Naive thymus-derived CD8-positive, alpha-beta T cell (primary cell): ENCODE measurements at regions not wholly inside any gene's neighbourhood (a gene's known extent, or its start where the extent isn't known, plus 50 kb on each side); places are given as distances from the start of the nearest gene placed in this dataset.

Experiments
- ATAC-seq, 2 donors: fragments of 150-1000 bp; cut with Tn5 transposase in 1 of 2; sonication (Bioruptor Pico), chemical (Tn5 transposase) in 1 of 2; 1 replicate in 1 of 2; 2 replicates in 1 of 2; pipeline ENCODE4 v1.10.0; 2021; ENCODE audit warnings: mild to moderate bottlenecking in 2 of 2, moderate library complexity in 2 of 2
- POLR2A ChIA-PET: fragments of 350-600 bp; sonication (Branson Sonifier 250); formaldehyde crosslinking; loops from one replicate; lab custom pipeline; 2021; ENCODE audit warnings: antibody characterized with exemption; lab: Charles Lee
- DNase-seq, 10 donors: peaks; one replicate each; pipeline versions ENCODE4 v3.0.0 to v3.0.0-alpha.2; 2020 to 2022
- H3K27ac Mint-ChIP-seq, 10 donors: one replicate each; pipeline ENCODE4 v1.8.0; 2020 to 2022; ENCODE audit warnings: mild to moderate bottlenecking in 10 of 10, mixed read lengths in 10 of 10, moderate library complexity in 4 of 10, inconsistent platforms in 1 of 10
- H3K27me3 Mint-ChIP-seq, 5 donors: one replicate each; pipeline ENCODE4 v1.8.0; 2021 to 2022; ENCODE audit warnings: mixed read lengths in 5 of 5
- H3K36me3 Mint-ChIP-seq, 3 donors: one replicate each; pipeline ENCODE4 v1.8.0; 2020 to 2022; ENCODE audit warnings: mixed read lengths in 3 of 3, mild to moderate bottlenecking in 2 of 3, inconsistent platforms in 1 of 3
- H3K4me1 Mint-ChIP-seq, 4 donors: one replicate each; pipeline ENCODE4 v1.8.0; 2021 to 2022; ENCODE audit warnings: mixed read lengths in 4 of 4
- H3K4me3 Mint-ChIP-seq, 10 donors: one replicate each; pipeline ENCODE4 v1.8.0; 2020 to 2022; ENCODE audit warnings: mild to moderate bottlenecking in 10 of 10, mixed read lengths in 10 of 10, moderate library complexity in 6 of 10, inconsistent platforms in 1 of 10
- H3K9me3 Mint-ChIP-seq, 9 donors: one replicate each; pipeline ENCODE4 v1.8.0; 2020 to 2022; ENCODE audit warnings: mixed read lengths in 9 of 9, mild to moderate bottlenecking in 3 of 9, inconsistent platforms in 1 of 9, moderate library complexity in 1 of 9

DNA sequence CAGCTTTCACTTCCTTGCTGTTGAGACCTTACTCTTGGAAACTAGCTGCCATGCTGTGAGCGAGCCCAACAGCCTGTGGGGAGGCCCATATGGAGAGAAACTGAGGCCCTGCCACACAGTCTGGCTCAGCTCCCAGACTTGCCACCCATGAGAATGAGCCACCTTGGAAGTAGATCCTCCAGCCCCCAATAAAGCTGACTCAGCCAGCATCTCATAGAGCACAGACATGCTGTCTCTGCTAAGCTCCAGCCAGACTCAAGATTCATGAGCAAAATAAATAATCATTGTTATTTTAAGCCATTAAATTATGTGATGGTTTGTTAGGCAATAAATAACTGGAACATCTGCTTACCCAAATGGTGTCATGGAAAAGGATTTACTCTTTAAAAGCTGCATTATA is 53.6 kb upstream of the DDX18 start:
- H3K4me3 Mint-ChIP-seq: no peak overlapping the region
- H3K36me3 Mint-ChIP-seq: no peaks in the 10 kb centered on the region
- no peak overlapping the region for H3K27ac Mint-ChIP-seq
- ATAC-seq (no peak), DNase-seq (no peak)
- H3K27me3 Mint-ChIP-seq: peaks cover 0 to 12% (median 0%) of the 10 kb centered on the region in 5 donors
- POLR2A ChIA-PET: no interaction called here
- H3K9me3 Mint-ChIP-seq: peaks cover 0 to 14% (median 3%) of the 10 kb centered on the region in 9 donors
- H3K4me1 Mint-ChIP-seq: peaks cover 0 to 2% (median 0%) of the 10 kb centered on the region in 4 donors

DNA sequence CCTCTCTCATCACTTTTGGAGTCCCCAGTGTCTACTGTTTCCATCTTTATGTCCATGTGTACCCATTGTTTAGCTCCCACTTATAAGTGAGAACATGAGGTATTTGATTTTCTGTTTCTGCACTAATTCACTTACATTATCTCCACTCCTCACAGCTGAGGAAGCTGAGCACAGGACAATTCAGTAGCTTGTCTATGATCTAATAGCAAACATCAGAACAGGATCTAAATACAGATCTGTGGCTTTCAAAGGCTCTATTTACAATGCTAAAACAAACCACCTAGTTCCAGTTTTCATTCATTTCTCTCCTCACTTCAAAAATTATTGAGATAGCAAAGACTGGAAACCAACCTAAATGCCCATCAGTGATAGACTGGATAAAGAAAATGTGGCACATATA is 52.0 kb upstream of the DDX18 start:
- no peak overlapping the region for H3K4me3 Mint-ChIP-seq
- H3K27ac Mint-ChIP-seq: no peak overlapping the region
- no peak for ATAC-seq
- H3K36me3 Mint-ChIP-seq: no peaks in the 10 kb centered on the region
- peaks cover 0 to 14% (median 5%) of the 10 kb centered on the region in 9 donors for H3K9me3 Mint-ChIP-seq
- DNase-seq: no peak
- H3K27me3 Mint-ChIP-seq: peaks cover 0 to 12% (median 0%) of the 10 kb centered on the region in 5 donors
- POLR2A ChIA-PET: no interaction called here
- H3K4me1 Mint-ChIP-seq: peaks cover 0 to 2% (median 0%) of the 10 kb centered on the region in 4 donors

DNA sequence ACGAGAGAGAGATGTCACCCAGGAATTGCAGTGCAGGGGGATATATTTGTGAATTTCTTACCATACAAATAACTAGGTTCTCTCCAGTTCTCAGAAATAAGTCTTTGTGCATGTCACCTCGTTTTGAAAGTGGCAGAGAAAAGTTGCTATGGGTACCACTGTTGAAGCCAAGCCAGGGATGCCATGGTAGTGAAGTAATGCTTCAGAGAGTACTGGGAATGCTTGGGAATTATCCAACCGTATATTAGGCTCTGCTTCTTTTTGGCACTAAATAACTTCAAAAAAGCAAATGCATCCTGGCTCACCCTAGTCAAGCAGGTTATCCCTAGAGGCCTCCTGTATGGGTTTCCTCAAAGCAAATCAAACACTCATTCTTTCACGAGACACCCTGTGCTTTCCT is 50.7 kb upstream of the DDX18 start:
- Mint-ChIP-seq H3K27me3 (peaks cover 0 to 15% (median 1%) of the 10 kb centered on the region in 5 donors), H3K9me3 (peaks cover 0 to 18% (median 5%) of the 10 kb centered on the region in 9 donors), H3K27ac (no peak overlapping the region), H3K4me1 (peaks cover 0 to 2% (median 0%) of the 10 kb centered on the region in 4 donors), H3K36me3 (no peaks in the 10 kb centered on the region), H3K4me3 (no peak overlapping the region)
- POLR2A ChIA-PET: no interaction called here
- DNase-seq (no peak), ATAC-seq (no peak)
